Ectodermal cell (in vitro differentiated cells): ENCODE measurements at regions not wholly inside any gene's neighbourhood (a gene's known extent, or its start where the extent isn't known, plus 50 kb on each side); places are given as distances from the start of the nearest gene placed in this dataset.

Source experiments
- H3K27ac ChIP-seq: 2 replicates; pipeline ENCODE4 v1.7.0; 2013; ENCODE audit warnings: mild to moderate bottlenecking, low read depth, low read length; ENCODE audit not compliant: insufficient read depth, poor library complexity, severe bottlenecking
- H3K27me3 ChIP-seq: 2 replicates; pipeline ENCODE4 v1.7.0; 2013; ENCODE audit warnings: mild to moderate bottlenecking, low read length; ENCODE audit not compliant: insufficient read depth, control insufficient read depth, poor library complexity, severe bottlenecking
- H3K36me3 ChIP-seq: one replicate; pipeline ENCODE4 v1.7.0; 2013; ENCODE audit warnings: low read length; ENCODE audit not compliant: control insufficient read depth, insufficient read depth
- H3K4me1 ChIP-seq: one replicate; pipeline ENCODE4 v1.7.0; 2013; ENCODE audit warnings: low read length; ENCODE audit not compliant: control insufficient read depth, insufficient read depth
- H3K4me3 ChIP-seq: 2 replicates; pipeline ENCODE4 v1.7.0; 2013; ENCODE audit warnings: low read depth, low read length, control low read depth; ENCODE audit not compliant: insufficient read depth
- H3K9me3 ChIP-seq: 2 replicates; pipeline ENCODE4 v1.7.0; 2013; ENCODE audit warnings: mild to moderate bottlenecking, low read length, moderate library complexity; ENCODE audit not compliant: control insufficient read depth
- WGBS, 2 experiments: methylation state at CpG; one replicate each; pipeline ENCODE4 v1.1.7; 2013; ENCODE audit warnings: missing lambda C conversion rate in 2 of 2; 5-methylcytosine and 5-hydroxymethylcytosine counted together

DNA sequence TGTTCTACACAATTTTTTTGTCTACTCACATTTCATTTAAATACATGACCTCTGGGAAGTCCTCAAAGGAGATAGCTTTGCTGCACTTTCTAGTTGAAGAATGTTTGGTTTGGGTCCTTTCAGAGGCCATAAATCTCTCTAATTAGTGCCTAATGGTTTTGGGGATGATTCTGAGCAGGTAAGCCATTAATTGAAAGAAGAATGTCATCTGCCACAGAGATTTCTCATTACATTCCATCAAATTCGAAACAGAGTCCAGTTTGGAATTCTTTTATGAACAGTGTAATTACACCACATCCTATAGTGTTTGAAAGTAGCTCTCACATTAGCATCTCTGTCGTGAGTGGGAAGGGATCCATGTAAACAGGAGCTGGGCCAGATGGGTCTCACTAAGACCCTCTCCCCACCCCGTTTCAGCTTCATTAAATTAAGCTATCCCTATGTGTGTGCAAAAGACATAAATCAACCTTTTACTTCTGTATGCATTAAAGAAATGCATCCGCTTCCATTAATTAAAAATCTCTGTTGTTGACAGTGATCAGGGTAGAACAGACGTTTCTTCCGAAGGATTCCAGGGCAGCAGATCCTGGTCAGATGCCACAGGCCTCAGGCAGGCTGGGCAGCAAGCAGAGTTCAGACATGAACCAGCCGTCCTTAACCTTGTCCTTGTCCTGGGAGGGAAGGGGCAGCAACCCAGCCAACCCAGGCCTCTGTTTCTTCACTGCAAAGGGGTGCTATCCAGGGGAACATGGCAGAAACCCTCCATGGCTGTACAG, 99.8 kb upstream of the MAP1B start:
- Histone ChIP-seq H3K36me3 (no peaks in the 10 kb centered on the region), H3K4me3 (no peak overlapping the region), H3K27ac (no peak overlapping the region), H3K9me3 (no peaks in the 10 kb centered on the region), H3K27me3 (no peaks in the 10 kb centered on the region), H3K4me1 (peaks cover 13% of the 10 kb centered on the region)
- WGBS, 2 experiments = 91% methylated on average over 7 of the region's 7 CpGs

DNA sequence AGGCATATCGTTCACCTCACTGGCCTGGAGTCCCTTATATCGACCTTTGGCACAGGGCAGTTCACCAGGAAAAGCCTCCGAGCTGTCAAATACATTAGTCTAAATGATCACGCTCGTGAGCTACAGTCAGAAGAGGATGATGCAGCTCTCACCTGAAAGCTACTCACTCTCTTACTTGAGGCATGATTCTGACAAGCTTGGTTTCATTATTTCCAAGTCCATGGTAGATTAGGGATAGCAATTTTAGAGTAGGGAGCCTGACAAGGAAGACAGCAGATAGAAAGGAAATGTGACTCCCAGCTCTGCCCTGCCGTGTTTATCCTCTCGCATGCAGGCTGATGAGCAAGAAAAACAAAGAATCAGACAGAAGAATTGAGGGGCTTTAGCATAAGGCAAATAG, 98.0 kb upstream of the MAP1B start:
- WGBS, 2 experiments = 68 to 71% methylated on average over 7 of the region's 7 CpGs
- Histone ChIP-seq H3K27me3 (no peaks in the 10 kb centered on the region), H3K27ac (no peak overlapping the region), H3K9me3 (no peaks in the 10 kb centered on the region), H3K36me3 (no peaks in the 10 kb centered on the region), H3K4me3 (no peak overlapping the region), H3K4me1 (peaks cover 21% of the 10 kb centered on the region)

DNA sequence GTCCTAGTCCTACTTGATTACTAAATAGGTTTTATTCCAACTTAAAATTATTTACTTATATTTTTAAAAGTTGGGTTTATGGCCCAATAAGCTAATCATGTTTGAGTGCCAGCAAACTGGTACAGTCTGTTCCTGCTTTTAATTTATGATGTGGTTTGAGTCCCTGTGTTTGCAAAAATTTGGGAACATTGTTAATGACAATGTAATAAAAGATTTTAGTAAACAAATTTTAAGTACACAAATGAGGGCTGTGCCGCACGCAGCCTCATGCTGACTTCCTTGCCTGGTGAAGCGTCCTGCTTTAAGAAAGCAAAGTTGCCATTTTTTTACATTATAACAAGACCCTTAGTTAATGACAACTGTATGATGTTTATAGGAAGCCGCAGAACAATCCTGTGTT, 96.8 kb upstream of the MAP1B start:
- H3K27ac ChIP-seq = no peak overlapping the region
- no peak overlapping the region for H3K4me3 ChIP-seq
- no peaks in the 10 kb centered on the region for H3K27me3 ChIP-seq
- H3K4me1 ChIP-seq = peaks cover 29% of the 10 kb centered on the region
- 90 to 91% methylated on average over 4 of the region's 4 CpGs for WGBS, 2 experiments
- no peaks in the 10 kb centered on the region for H3K9me3 ChIP-seq
- no peaks in the 10 kb centered on the region for H3K36me3 ChIP-seq

DNA sequence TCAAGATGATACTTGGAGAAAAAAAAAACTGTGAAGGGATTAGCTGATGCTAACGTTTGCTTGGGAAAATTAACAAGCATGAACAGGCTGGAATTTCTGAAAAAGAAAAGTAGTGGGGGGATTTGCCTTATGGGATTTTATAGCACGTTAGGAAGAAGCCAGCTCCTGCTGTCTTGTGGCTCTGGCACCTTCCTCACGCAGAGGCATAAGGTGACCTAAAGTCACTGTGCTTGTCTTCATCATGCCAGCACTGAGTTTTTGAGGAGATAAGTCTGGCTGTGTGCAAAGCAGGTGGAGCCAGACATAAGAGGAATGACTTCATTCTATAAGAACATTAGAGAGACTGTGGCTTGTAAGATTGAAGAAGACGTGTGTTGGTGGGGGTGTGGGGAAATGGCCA, 94.4 kb upstream of the MAP1B start:
- Histone ChIP-seq H3K27ac (no peak overlapping the region), H3K27me3 (no peaks in the 10 kb centered on the region), H3K4me1 (peaks cover 20% of the 10 kb centered on the region), H3K4me3 (no peak overlapping the region), H3K9me3 (no peaks in the 10 kb centered on the region), H3K36me3 (no peaks in the 10 kb centered on the region)
- WGBS, 2 experiments = 76 to 78% methylated on average over 4 of the region's 4 CpGs

DNA sequence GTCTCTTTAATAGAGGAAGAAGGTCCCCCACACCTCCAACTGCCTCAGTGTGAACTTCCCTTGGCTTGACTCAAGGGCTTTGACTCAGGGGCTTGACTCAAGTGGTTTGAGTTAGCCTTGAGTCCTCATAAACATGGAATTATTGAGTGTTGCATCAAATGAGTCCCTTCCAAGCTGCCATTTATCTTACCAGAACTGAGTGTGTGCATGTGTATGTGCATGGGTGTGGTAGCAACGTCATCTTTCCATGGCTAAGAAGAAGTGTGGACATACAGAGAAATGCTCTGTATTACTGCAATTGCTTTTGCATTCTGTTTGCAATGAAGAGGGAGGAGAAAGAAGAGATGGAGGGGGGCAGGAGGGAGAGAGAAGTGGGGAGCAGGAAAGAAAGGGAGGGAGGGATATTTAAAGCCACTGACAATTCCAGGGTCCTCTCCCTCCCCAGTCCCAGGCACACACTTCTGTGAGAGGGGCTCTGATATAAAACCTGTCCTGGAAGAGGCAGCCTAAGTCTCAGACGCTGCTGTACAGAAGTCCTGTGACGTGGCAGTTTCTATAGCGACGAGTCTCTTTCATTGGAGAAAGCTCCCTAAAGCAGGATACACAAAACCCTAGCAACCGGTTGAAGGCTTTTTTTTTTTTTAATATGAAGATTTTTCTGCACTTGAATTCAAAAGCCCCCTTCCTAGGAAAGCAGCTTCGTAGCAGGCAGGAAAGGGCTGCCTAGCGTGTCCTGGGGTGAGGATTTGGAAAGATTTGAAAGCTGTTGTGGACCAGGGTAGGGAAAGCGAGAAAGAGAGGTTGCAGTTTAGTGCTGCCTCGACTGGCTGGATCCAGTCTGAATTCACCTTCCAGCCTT, 93.3 kb upstream of the MAP1B start:
- Histone ChIP-seq H3K4me3 (no peak overlapping the region), H3K27ac (peak overlapping the region; percentile 50), H3K27me3 (no peaks in the 10 kb centered on the region), H3K9me3 (no peaks in the 10 kb centered on the region), H3K4me1 (peaks cover 20% of the 10 kb centered on the region), H3K36me3 (no peaks in the 10 kb centered on the region)
- WGBS, 2 experiments = 66 to 72% methylated on average over 10 of the region's 10 CpGs

DNA sequence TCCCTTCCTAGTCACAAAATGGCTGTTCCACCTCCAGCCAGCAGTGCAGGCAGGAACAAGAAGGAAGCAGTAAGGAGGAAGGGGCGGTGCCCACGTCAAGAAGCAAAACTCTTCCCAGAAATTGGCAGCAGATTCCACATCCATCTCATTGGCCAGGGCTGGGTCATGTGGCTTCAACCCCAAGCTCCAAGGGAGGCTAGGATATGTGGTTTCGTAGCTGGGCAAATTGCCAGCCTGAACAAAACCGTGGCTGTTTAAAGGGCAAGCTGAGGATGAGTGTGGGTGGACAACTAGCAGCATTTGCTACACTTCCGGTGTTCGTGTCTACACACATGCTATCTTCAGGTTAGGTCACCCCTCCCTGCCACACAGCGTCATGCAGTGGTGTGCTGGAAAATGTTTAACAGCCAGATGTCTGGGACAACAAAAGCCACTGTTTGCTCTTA, 92.1 kb upstream of the MAP1B start:
- H3K27ac ChIP-seq = no peak overlapping the region
- no peaks in the 10 kb centered on the region for H3K27me3 ChIP-seq
- no peak overlapping the region for H3K4me3 ChIP-seq
- peaks cover 20% of the 10 kb centered on the region for H3K4me1 ChIP-seq
- H3K9me3 ChIP-seq = no peaks in the 10 kb centered on the region
- no peaks in the 10 kb centered on the region for H3K36me3 ChIP-seq
- WGBS, 2 experiments = 93 to 96% methylated on average over 7 of the region's 7 CpGs

DNA sequence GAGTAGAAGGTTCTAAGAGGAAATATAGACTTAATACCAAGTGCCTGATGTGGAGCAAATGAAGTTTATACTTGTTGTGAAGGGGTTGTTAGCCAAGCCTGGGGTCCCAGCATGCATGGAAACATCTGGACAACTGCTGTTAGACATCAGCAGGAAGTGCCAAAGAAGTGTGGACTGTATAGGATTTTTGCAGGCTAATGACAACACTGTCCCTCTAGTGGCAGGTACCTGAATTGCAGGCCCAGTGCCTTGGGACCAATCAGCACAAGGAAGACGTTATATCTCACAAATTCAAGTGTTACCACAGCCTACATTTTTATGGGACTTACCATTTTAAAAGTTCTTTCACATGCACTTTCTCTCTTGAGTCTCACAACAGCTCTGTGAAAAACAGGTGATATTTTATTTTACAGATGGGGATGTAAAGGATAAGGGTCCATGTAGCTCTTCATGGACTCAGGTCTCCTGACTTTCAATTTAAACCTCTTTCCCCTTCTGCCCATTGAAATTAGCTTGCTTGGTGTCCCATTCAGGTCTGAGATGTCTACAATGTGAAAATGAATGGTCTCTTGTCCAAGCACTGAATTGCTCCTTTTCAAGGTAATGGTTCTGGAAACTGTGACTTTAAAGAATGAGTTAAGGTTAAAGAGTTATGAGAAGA, 89.0 kb upstream of the MAP1B start:
- Histone ChIP-seq H3K4me3 (no peak overlapping the region), H3K9me3 (no peaks in the 10 kb centered on the region), H3K27me3 (no peaks in the 10 kb centered on the region), H3K4me1 (peaks cover 32% of the 10 kb centered on the region), H3K27ac (no peak overlapping the region), H3K36me3 (no peaks in the 10 kb centered on the region)
- 67 to 70% methylated on average over 1 of the region's 1 CpG for WGBS, 2 experiments

DNA sequence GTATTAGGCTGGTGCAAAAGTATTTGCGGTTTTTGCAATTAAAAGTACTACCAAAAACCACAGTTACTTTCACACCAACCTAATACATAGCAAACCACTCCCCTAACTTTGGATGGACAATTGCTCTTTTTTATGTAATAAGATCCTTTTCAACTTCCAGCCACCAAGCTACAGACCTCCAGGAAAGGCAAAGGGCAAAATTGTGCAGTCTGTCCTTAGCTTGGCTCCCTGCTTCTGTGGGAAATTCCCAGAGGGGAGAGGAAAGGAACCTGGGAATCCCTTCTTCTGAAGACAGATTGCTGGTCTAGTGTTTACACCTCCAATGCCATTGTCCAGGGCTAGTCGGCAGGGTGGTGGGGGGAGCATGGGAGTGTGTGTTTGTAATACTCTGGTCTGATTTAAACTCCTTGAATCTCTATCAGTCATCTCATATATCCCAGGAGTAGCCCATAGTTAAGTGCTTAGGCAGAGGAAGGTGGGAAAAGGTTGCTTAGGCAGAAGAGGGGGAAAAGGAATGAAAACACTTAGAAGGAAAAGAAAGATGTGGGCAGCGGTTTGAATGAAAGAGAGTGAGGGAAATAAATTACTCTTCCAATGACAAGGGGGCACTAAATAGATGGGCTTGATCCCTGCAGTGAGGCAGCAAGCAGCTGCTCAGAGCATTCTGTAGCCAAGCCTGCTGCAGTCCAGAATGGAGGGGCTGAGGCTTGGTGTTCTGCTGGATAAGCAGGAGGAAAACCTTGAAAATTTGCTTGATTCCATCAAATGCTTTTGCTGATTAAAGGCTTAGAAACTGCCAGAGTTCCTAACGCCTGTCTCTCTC, 86.9 kb upstream of the MAP1B start:
- Histone ChIP-seq H3K9me3 (no peaks in the 10 kb centered on the region), H3K4me3 (no peak overlapping the region), H3K4me1 (peaks cover 17% of the 10 kb centered on the region), H3K27ac (no peak overlapping the region), H3K27me3 (no peaks in the 10 kb centered on the region), H3K36me3 (no peaks in the 10 kb centered on the region)
- 77 to 81% methylated on average over 4 of the region's 4 CpGs for WGBS, 2 experiments

DNA sequence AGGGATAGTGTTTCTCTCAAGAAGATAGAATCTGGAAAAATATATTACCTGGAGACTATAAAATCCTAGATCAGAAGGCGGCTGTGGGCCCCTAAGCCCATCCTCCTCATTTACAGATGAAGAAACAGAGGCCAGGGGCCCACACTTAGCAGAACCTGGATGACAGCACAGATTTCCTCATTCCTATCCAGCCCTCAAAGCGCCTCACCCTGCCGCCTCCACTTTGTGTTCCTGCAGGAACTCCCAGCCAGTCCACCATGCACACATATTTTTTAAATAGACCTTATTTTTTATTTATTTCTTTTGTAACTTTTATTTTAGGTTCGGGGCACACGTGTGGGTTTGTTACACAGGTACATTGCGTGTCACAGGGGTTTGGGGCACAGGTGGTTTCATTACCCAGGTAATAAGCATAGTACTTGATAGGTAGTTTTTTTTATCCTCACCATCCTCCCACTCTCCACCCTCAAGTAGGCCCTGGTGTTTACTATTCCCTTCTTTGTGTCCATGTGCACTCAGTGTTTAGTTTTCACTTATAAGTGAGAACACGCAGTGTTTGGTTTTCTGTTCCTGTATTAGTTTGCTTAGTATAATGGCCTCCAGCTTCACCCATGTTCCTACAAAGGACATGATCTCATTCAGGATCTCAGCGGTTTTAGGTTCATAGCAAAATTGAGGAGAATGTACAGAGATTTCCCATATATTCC, 85.5 kb upstream of the MAP1B start:
- Histone ChIP-seq H3K27ac (no peak overlapping the region), H3K36me3 (no peaks in the 10 kb centered on the region), H3K4me1 (peaks cover 17% of the 10 kb centered on the region), H3K4me3 (no peak overlapping the region), H3K9me3 (no peaks in the 10 kb centered on the region), H3K27me3 (no peaks in the 10 kb centered on the region)
- WGBS, 2 experiments = 89 to 95% methylated on average over 6 to 8 of the region's 8 CpGs
